Mesenchymal stem cell (in vitro differentiated cells and primary cell): ENCODE measurements at regions not wholly inside any gene's neighbourhood (a gene's known extent, or its start where the extent isn't known, plus 50 kb on each side); places are given as distances from the start of the nearest gene placed in this dataset.

Experiments used
- DNase-seq: peaks from one replicate; pipeline ENCODE4 v3.0.0-alpha.2; 2013
- H2AFZ ChIP-seq: one replicate; pipeline ENCODE4 v1.6.1; 2013; ENCODE audit warnings: low read depth, mild to moderate bottlenecking, control low read depth, inconsistent platforms, low read length, moderate library complexity
- H2AK5ac ChIP-seq: 2 replicates; pipeline ENCODE4 v1.6.1; 2013; ENCODE audit warnings: low read length, moderate library complexity, mild to moderate bottlenecking, inconsistent platforms; ENCODE audit not compliant: severe bottlenecking
- H2BK120ac ChIP-seq: one replicate; pipeline ENCODE4 v1.6.1; 2013; ENCODE audit warnings: low read depth, mild to moderate bottlenecking, inconsistent platforms, low read length, moderate library complexity
- H2BK12ac ChIP-seq, 2 experiments: one replicate each; pipeline ENCODE4 v1.6.1; 2013; ENCODE audit warnings: inconsistent platforms in 2 of 2, low read length in 2 of 2, mild to moderate bottlenecking in 2 of 2, moderate library complexity in 2 of 2, control low read depth in 1 of 2
- H2BK15ac ChIP-seq: one replicate; pipeline ENCODE4 v1.6.1; 2013; ENCODE audit warnings: mild to moderate bottlenecking, low read depth, inconsistent platforms; ENCODE audit not compliant: poor library complexity, severe bottlenecking
- H2BK5ac ChIP-seq: 2 replicates; pipeline ENCODE4 v1.6.1; 2013; ENCODE audit warnings: low read depth, mild to moderate bottlenecking, low read length, control low read depth, inconsistent platforms; ENCODE audit not compliant: poor library complexity, severe bottlenecking
- H3K14ac ChIP-seq, 2 experiments: one replicate each; pipeline ENCODE4 v1.6.1; 2013; ENCODE audit warnings: inconsistent platforms in 2 of 2, low read length in 2 of 2, control low read depth in 1 of 2, mild to moderate bottlenecking in 1 of 2, moderate library complexity in 1 of 2
- H3K18ac ChIP-seq, 2 experiments: one replicate each; pipeline ENCODE4 v1.6.1; 2013; ENCODE audit warnings: inconsistent platforms in 2 of 2, low read length in 2 of 2, control low read depth in 1 of 2, low read depth in 1 of 2, mild to moderate bottlenecking in 1 of 2
- H3K23ac ChIP-seq, 2 experiments: one replicate each; pipeline ENCODE4 v1.6.1; 2013; ENCODE audit warnings: inconsistent platforms in 2 of 2, low read length in 2 of 2, mild to moderate bottlenecking in 2 of 2, moderate library complexity in 2 of 2, control low read depth in 1 of 2
- H3K27ac ChIP-seq: 2 replicates; pipeline ENCODE4 v1.5.1; 2013; ENCODE audit warnings: mild to moderate bottlenecking, moderate library complexity, low read length, control low read depth, inconsistent platforms; ENCODE audit not compliant: poor library complexity, severe bottlenecking
- H3K27me3 ChIP-seq, 2 experiments: 2 replicates each; pipeline versions ENCODE4 v1.6.1 to v1.7.0; 2013; ENCODE audit warnings: low read length in 2 of 2, mild to moderate bottlenecking in 2 of 2, moderate library complexity in 2 of 2, control low read depth in 1 of 2, inconsistent platforms in 1 of 2; ENCODE audit not compliant: control insufficient read depth in 1 of 2, insufficient read depth in 1 of 2
- H3K36me3 ChIP-seq, 2 experiments: 2 replicates each; pipeline versions ENCODE4 v1.6.1 to v1.7.0; 2013; ENCODE audit warnings: low read length in 2 of 2, control low read depth in 1 of 2, inconsistent platforms in 1 of 2, low read depth in 1 of 2, mild to moderate bottlenecking in 1 of 2; ENCODE audit not compliant: insufficient read depth in 2 of 2, control insufficient read depth in 1 of 2
- H3K4ac ChIP-seq, 2 experiments: one replicate each; pipeline ENCODE4 v1.6.1; 2013; ENCODE audit warnings: inconsistent platforms in 2 of 2, low read length in 2 of 2, mild to moderate bottlenecking in 2 of 2, moderate library complexity in 2 of 2, control low read depth in 1 of 2, low read depth in 1 of 2
- H3K4me1 ChIP-seq: 2 replicates; pipeline ENCODE4 v1.6.1; 2013; ENCODE audit warnings: low read depth, low read length, control low read depth; ENCODE audit not compliant: control insufficient read depth, insufficient read depth
- H3K4me2 ChIP-seq: 2 replicates; pipeline ENCODE4 v1.6.1; 2013; ENCODE audit warnings: low read length, mild to moderate bottlenecking, inconsistent platforms; ENCODE audit not compliant: poor library complexity, severe bottlenecking
- H3K4me3 ChIP-seq, 2 experiments: 2 replicates each; pipeline versions ENCODE4 v1.5.1 to v1.7.0; 2013; ENCODE audit warnings: low read length in 2 of 2, mild to moderate bottlenecking in 2 of 2, control low read depth in 1 of 2, low read depth in 1 of 2; ENCODE audit not compliant: insufficient read depth in 1 of 2
- H3K79me1 ChIP-seq: replicated peaks from 2 replicates; pipeline ENCODE4 v1.6.1; 2013; ENCODE audit warnings: mild to moderate bottlenecking, control low read depth, low read length, inconsistent platforms; ENCODE audit not compliant: poor library complexity, severe bottlenecking
- H3K9ac ChIP-seq: 2 replicates; pipeline ENCODE4 v1.7.0; 2013; ENCODE audit warnings: mild to moderate bottlenecking, low read length, moderate library complexity
- H3K9me3 ChIP-seq: 2 replicates; pipeline ENCODE4 v1.7.0; 2013; ENCODE audit warnings: mild to moderate bottlenecking, low read length; ENCODE audit not compliant: control insufficient read depth
- H4K8ac ChIP-seq: one replicate; pipeline ENCODE4 v1.6.1; 2013; ENCODE audit warnings: inconsistent platforms, mild to moderate bottlenecking, low read length, moderate library complexity
- H4K91ac ChIP-seq: one replicate; pipeline ENCODE4 v1.6.1; 2013; ENCODE audit warnings: mild to moderate bottlenecking, low read length, inconsistent platforms
- WGBS: methylation state at CpG from one replicate; pipeline ENCODE4 v1.1.7; 2013; ENCODE audit warnings: mixed read lengths; 5-methylcytosine and 5-hydroxymethylcytosine counted together

- Histone ChIP-seq H4K91ac (no peak overlapping the region), H3K18ac (no peak overlapping the region), H2BK15ac (no peak overlapping the region), H3K23ac (no peak overlapping the region), H2AFZ (no peak overlapping the region), H2BK120ac (no peak overlapping the region), H3K4ac (no peak overlapping the region), H2AK5ac (no peak overlapping the region), H3K79me1 (no peaks in the 10 kb centered on the region), H3K4me3 (no peak overlapping the region), H3K4me1 (no peaks in the 10 kb centered on the region), H4K8ac (no peak overlapping the region), H3K9me3 (no peaks in the 10 kb centered on the region), H3K9ac (no peak overlapping the region), H3K27ac (no peak overlapping the region), H3K14ac (no peak overlapping the region), H3K27me3 (no peaks in the 10 kb centered on the region), H2BK12ac (no peak overlapping the region), H3K36me3 (no peaks in the 10 kb centered on the region), H3K4me2 (no peak overlapping the region), H2BK5ac (no peak overlapping the region)
- no CpG with 5 or more reads among the region's 1 CpG for WGBS
- DNase-seq = no peak
Observed at GRCh38 chr17:70544317-70544716, 375.0 kb downstream of the KCNJ2 start.

GRCh38 chr17:70552230-70552981 lies 383.1 kb downstream of the KCNJ2 start:
- no peak overlapping the region for H2AFZ ChIP-seq
- no peak overlapping the region for H3K23ac ChIP-seq
- H3K9ac ChIP-seq = no peak overlapping the region
- H3K79me1 ChIP-seq = no peaks in the 10 kb centered on the region
- H3K14ac ChIP-seq = no peak overlapping the region
- no peak overlapping the region for H3K4ac ChIP-seq
- H2BK15ac ChIP-seq = no peak overlapping the region
- no peaks in the 10 kb centered on the region for H3K27me3 ChIP-seq
- H3K27ac ChIP-seq = no peak overlapping the region
- no peak overlapping the region for H2BK12ac ChIP-seq
- no peak overlapping the region for H2BK120ac ChIP-seq
- no peak overlapping the region for H3K4me2 ChIP-seq
- H2BK5ac ChIP-seq = no peak overlapping the region
- no peak overlapping the region for H3K4me3 ChIP-seq
- no peak overlapping the region for H4K8ac ChIP-seq
- H3K9me3 ChIP-seq = no peaks in the 10 kb centered on the region
- DNase-seq = peak; percentile 41
- 52% methylated on average over 3 of the region's 8 CpGs for WGBS
- no peak overlapping the region for H3K18ac ChIP-seq
- no peaks in the 10 kb centered on the region for H3K4me1 ChIP-seq
- H3K36me3 ChIP-seq = no peaks in the 10 kb centered on the region
- H4K91ac ChIP-seq = no peak overlapping the region
- H2AK5ac ChIP-seq = no peak overlapping the region

GRCh38 chr17:70552982-70553334 lies 383.6 kb downstream of the KCNJ2 start:
- no peak overlapping the region for H3K14ac ChIP-seq
- H2AK5ac ChIP-seq = no peak overlapping the region
- no peak overlapping the region for H4K8ac ChIP-seq
- no peak overlapping the region for H3K9ac ChIP-seq
- DNase-seq = no peak
- no peak overlapping the region for H2BK12ac ChIP-seq
- H3K79me1 ChIP-seq = no peaks in the 10 kb centered on the region
- no peak overlapping the region for H3K4me2 ChIP-seq
- no peak overlapping the region for H2AFZ ChIP-seq
- H3K9me3 ChIP-seq = no peaks in the 10 kb centered on the region
- H3K27me3 ChIP-seq = no peaks in the 10 kb centered on the region
- no peak overlapping the region for H3K23ac ChIP-seq
- H3K27ac ChIP-seq = no peak overlapping the region
- no peak overlapping the region for H2BK120ac ChIP-seq
- no peak overlapping the region for H3K4ac ChIP-seq
- no peak overlapping the region for H3K18ac ChIP-seq
- H4K91ac ChIP-seq = no peak overlapping the region
- no peaks in the 10 kb centered on the region for H3K36me3 ChIP-seq
- no peak overlapping the region for H2BK5ac ChIP-seq
- no peaks in the 10 kb centered on the region for H3K4me1 ChIP-seq
- H2BK15ac ChIP-seq = no peak overlapping the region
- no peak overlapping the region for H3K4me3 ChIP-seq

GRCh38 chr17:70555723-70556122 lies 386.4 kb downstream of the KCNJ2 start:
- H3K9ac ChIP-seq = no peak overlapping the region
- no peaks in the 10 kb centered on the region for H3K36me3 ChIP-seq
- H4K8ac ChIP-seq = no peak overlapping the region
- no peaks in the 10 kb centered on the region for H3K4me1 ChIP-seq
- no peak overlapping the region for H2AK5ac ChIP-seq
- DNase-seq = no peak
- no peak overlapping the region for H2BK12ac ChIP-seq
- H3K4me3 ChIP-seq = no peak overlapping the region
- no peak overlapping the region for H3K4me2 ChIP-seq
- H4K91ac ChIP-seq = no peak overlapping the region
- H3K27ac ChIP-seq = no peak overlapping the region
- no peak overlapping the region for H3K23ac ChIP-seq
- H3K9me3 ChIP-seq = no peaks in the 10 kb centered on the region
- H3K4ac ChIP-seq = no peak overlapping the region
- H3K79me1 ChIP-seq = no peaks in the 10 kb centered on the region
- no peak overlapping the region for H2BK5ac ChIP-seq
- no peak overlapping the region for H2BK120ac ChIP-seq
- no peak overlapping the region for H2BK15ac ChIP-seq
- H3K27me3 ChIP-seq = no peaks in the 10 kb centered on the region
- H3K14ac ChIP-seq = no peak overlapping the region
- H3K18ac ChIP-seq = no peak overlapping the region
- H2AFZ ChIP-seq = no peak overlapping the region
